GM06990 (cell line): ENCODE measurements at regions not wholly inside any gene's neighbourhood (a gene's known extent, or its start where the extent isn't known, plus 50 kb on each side); places are given as distances from the start of the nearest gene placed in this dataset.

Experiments used
- DNase-seq: peaks from one replicate; pipeline ENCODE4 v3.0.0-alpha.2; 2011; ENCODE audit not compliant: insufficient read length; ENCODE audit errors: extremely low read depth
- H3K27me3 ChIP-seq: replicated peaks from 2 replicates; pipeline ENCODE4 v1.6.0; 2011; ENCODE audit warnings: low read length; ENCODE audit not compliant: control insufficient read depth, insufficient read depth
- H3K36me3 ChIP-seq: 2 replicates; pipeline ENCODE4 v1.5.1; 2011; ENCODE audit warnings: low read length; ENCODE audit not compliant: control insufficient read depth, insufficient read depth
- H3K4me3 ChIP-seq: replicated peaks from 2 replicates; pipeline ENCODE4 v1.5.1; 2011; ENCODE audit warnings: low read depth, mild to moderate bottlenecking, control low read depth, low read length
- CTCF ChIP-seq: IDR thresholded peaks from 2 replicates; pipeline ENCODE4 v1.5.1; 2011; ENCODE audit warnings: low read length, control low read depth, mild to moderate bottlenecking, inconsistent platforms; ENCODE audit not compliant: insufficient read depth, poor library complexity, severe bottlenecking

DNA sequence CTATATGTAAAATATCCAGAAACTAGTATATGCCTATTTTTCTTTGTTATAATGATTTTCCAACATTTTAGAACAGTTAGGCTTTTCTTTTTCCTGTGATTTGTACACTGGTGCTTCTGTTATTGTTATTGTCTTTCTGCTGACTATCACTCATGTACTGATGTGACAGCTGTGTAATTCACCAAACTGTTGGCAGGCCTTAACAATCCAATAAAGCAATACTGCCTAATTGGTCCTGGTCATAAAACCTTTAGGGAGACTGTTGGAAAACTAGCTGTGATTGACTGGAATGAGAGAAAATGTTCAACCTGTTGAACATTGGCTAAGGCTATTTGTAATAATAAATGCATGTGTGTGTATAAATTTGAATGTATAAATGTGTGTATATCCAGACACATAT, 956.6 kb downstream of the REEP3 start:
- no peaks in the 10 kb centered on the region for H3K27me3 ChIP-seq
- no peak for DNase-seq
- H3K4me3 ChIP-seq, result no peak overlapping the region
- TF ChIP-seq CTCF, result no peak
- H3K36me3 ChIP-seq, result no peaks in the 10 kb centered on the region

DNA sequence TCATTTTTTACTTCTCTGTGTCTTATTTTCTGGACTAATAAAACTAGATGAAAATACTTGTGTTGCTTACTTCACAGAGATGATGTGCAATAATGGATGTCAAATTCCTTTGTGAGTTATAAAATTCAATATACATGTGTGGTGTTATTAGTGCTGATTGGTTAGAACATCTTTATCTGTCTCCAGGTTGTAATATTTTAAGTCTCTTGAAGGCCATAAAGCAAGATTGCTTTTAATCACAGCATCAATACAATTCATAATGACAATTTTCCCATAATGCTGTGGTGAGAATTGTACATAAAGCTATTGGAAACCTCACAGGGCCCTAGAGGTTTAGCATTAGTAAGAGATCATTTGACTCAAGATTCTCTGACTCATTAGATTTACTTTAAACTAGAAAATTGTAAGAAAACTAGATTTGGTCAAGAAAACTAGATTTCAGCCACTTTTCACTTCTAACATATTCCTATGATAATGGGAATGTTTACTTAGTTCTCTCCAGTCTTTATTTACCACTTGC, 963.7 kb downstream of the REEP3 start:
- no peak overlapping the region for H3K4me3 ChIP-seq
- no peak for DNase-seq
- no peaks in the 10 kb centered on the region for H3K27me3 ChIP-seq
- no peaks in the 10 kb centered on the region for H3K36me3 ChIP-seq
- no peak for TF ChIP-seq CTCF

DNA sequence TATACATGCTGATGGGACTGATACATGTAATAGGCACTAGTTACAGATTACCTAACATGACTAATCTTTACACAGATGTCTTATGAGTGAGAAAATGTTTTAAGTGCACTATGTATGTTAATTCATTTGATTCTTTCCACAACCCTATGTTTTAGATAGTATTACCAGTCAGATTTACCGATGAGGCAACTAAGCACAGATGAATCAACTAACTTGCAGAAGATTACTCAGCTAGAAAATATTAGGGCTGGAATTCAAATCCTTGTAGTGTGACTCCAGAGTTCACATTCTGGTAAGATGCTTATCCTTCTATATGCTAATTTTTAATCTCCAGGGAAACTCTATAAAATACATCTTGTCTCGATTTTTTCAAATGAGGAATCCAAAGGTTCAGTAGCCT, 964.9 kb downstream of the REEP3 start:
- TF ChIP-seq CTCF, result no peak

DNA sequence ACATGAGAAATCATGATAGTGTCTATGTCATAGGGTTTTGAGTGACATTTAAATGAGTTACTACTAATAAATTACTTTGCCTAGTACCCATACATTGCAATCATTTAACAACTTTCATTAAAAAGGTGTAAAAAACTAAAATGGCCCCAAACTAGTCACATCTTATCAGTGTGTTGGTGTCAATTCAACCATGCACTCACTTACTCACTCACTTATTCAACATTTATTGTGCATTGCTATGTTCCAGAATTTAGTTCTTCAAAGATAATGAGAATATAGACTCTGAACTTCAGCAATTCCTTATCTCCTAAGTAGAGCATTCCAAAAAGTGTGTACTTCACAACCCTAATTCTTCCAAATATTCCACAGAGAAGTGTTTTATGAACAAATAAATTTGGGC, 965.7 kb downstream of the REEP3 start:
- no peak for TF ChIP-seq CTCF

More for the DNA sequence above, 964.9 kb downstream of the REEP3 start:
- H3K27me3 ChIP-seq, result no peaks in the 10 kb centered on the region
- H3K4me3 ChIP-seq, result no peak overlapping the region
- no peaks in the 10 kb centered on the region for H3K36me3 ChIP-seq
- DNase-seq, result no peak

DNA sequence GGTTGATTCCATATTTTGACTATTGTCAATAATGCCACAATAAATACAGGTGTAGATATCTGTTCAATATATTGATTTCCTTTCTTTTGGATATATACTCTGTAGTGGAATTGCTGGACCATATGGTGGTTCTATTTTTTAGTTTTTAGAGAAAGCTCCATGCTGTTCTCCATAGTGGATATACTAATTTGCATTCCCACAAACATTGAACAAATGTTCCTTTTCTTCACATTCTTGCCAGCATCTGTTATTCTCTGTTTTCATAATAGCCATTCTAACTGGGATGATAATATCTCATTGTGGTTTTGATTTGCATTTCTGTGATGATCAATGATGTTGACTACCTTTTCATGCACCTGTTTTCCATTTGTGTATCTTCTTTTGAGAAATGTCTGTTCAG, 973.7 kb downstream of the REEP3 start:
- Histone ChIP-seq H3K27me3 (no peaks in the 10 kb centered on the region), H3K36me3 (no peaks in the 10 kb centered on the region), H3K4me3 (no peak overlapping the region)
- TF ChIP-seq CTCF, result no peak
- DNase-seq, result no peak

More for the DNA sequence above, 965.7 kb downstream of the REEP3 start:
- H3K27me3 ChIP-seq, result no peaks in the 10 kb centered on the region
- no peak for DNase-seq
- H3K36me3 ChIP-seq, result no peaks in the 10 kb centered on the region
- no peak overlapping the region for H3K4me3 ChIP-seq

DNA sequence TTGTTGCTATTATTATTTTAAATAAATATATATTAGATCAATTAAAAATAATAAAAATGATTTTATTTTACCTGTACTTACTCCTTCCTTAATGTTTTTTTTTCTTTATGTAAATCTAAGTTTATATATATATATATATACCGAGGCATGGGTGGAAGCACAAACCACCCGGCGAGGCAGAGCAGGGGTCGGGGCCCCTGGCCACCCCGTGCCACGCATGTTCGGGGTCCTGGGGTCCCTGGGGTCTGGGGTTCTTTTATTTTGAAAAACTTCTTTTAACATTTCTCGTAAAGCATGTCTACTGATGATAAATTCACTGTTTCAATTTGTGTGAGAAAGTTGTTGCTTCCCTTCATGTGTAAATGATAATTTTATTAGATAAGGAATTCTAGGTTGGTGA, 976.1 kb downstream of the REEP3 start:
- no peak for TF ChIP-seq CTCF
- H3K27me3 ChIP-seq, result no peaks in the 10 kb centered on the region
- no peaks in the 10 kb centered on the region for H3K36me3 ChIP-seq
- no peak overlapping the region for H3K4me3 ChIP-seq
- no peak for DNase-seq
